ENCODE measurements at regions not wholly inside any gene's neighbourhood (a gene's known extent, or its start where the extent isn't known, plus 50 kb on each side); places are given as distances from the start of the nearest gene placed in this dataset.

GRCh38 chr19:29292153-29292552 lies 79.2 kb upstream of the UQCRFS1 start:
- DNase-seq (ENCODE audit: low read depth in 2 of 3, low spot score in 2 of 3) = no peak

- DNase-seq (ENCODE audit: low read depth in 2 of 3, low spot score in 2 of 3) = no peak
These were observed 79.6 kb upstream of the UQCRFS1 start for GRCh38 chr19:29292562-29292961.

GRCh38 chr19:29293292-29293691 lies 80.3 kb upstream of the UQCRFS1 start:
- DNase-seq (ENCODE audit: low read depth in 2 of 3, low spot score in 2 of 3) = no peak

- DNase-seq (ENCODE audit: low read depth in 2 of 3, low spot score in 2 of 3) = no peak
These were observed 80.9 kb upstream of the UQCRFS1 start for GRCh38 chr19:29293736-29294342.

GRCh38 chr19:29294343-29294811 lies 81.4 kb upstream of the UQCRFS1 start:
- no peak for DNase-seq (ENCODE audit: low read depth in 2 of 3, low spot score in 2 of 3)

GRCh38 chr19:29295285-29295684 lies 82.3 kb upstream of the UQCRFS1 start:
- DNase-seq (ENCODE audit: low read depth in 2 of 3, low spot score in 2 of 3) = no peak

GRCh38 chr19:29297381-29297780 lies 84.4 kb upstream of the UQCRFS1 start:
- no peak for DNase-seq (ENCODE audit: low read depth in 2 of 3, low spot score in 2 of 3)

GRCh38 chr19:29299416-29300380 lies 86.7 kb upstream of the UQCRFS1 start:
- no peak for DNase-seq (ENCODE audit: low read depth in 2 of 3, low spot score in 2 of 3)

- DNase-seq (ENCODE audit: low read depth in 2 of 3, low spot score in 2 of 3) = no peak
These were observed 89.3 kb upstream of the UQCRFS1 start for GRCh38 chr19:29302002-29302928.

- no peak for DNase-seq (ENCODE audit: low read depth in 2 of 3, low spot score in 2 of 3)
These were observed 90.2 kb upstream of the UQCRFS1 start for GRCh38 chr19:29303069-29303718.

- DNase-seq (ENCODE audit: low read depth in 2 of 3, low spot score in 2 of 3) = no peak
These were observed 90.8 kb upstream of the UQCRFS1 start for GRCh38 chr19:29303719-29304090.

GRCh38 chr19:29305268-29305667 lies 92.3 kb upstream of the UQCRFS1 start:
- no peak for DNase-seq (ENCODE audit: low read depth in 2 of 3, low spot score in 2 of 3)

- no peak for DNase-seq (ENCODE audit: low read depth in 2 of 3, low spot score in 2 of 3)
These were observed 96.1 kb upstream of the UQCRFS1 start for GRCh38 chr19:29308977-29309590.

- no peak for DNase-seq (ENCODE audit: low read depth in 2 of 3, low spot score in 2 of 3)
These were observed 96.7 kb upstream of the UQCRFS1 start for GRCh38 chr19:29309637-29310036.

- no peak for DNase-seq (ENCODE audit: low read depth in 2 of 3, low spot score in 2 of 3)
These were observed 98.3 kb upstream of the UQCRFS1 start for GRCh38 chr19:29311191-29311790.

GRCh38 chr19:29315556-29316190 lies 102.7 kb upstream of the UQCRFS1 start:
- DNase-seq (ENCODE audit: low read depth in 2 of 3, low spot score in 2 of 3) = no peak

GRCh38 chr19:29318581-29318980 lies 105.6 kb upstream of the UQCRFS1 start:
- no peak for DNase-seq (ENCODE audit: low read depth in 2 of 3, low spot score in 2 of 3)

- DNase-seq (ENCODE audit: low read depth in 2 of 3, low spot score in 2 of 3) = no peak
These were observed 107.1 kb upstream of the UQCRFS1 start for GRCh38 chr19:29320086-29320485.

- no peak for DNase-seq (ENCODE audit: low read depth in 2 of 3, low spot score in 2 of 3)
These were observed 107.7 kb upstream of the UQCRFS1 start for GRCh38 chr19:29320618-29321017.

Measured in activated CD8-positive, alpha-beta memory T cell treated with anti-CD3 and anti-CD28 coated beads for 48 hours (primary cell).